NCI-H128 (cell line): ENCODE measurements at regions not wholly inside any gene's neighbourhood (a gene's known extent, or its start where the extent isn't known, plus 50 kb on each side); places are given as distances from the start of the nearest gene placed in this dataset.
"Not testable (repeated sequence)": the region's sequence is repeated elsewhere in the genome, so short reads cannot be mapped to it uniquely, and the experiment has no call there.

Experiments used
- DNase-seq: peaks from one replicate; lab custom pipeline; 2025; ENCODE audit not compliant: unreplicated experiment; lab: John Stamatoyannopoulos, UW

DNA sequence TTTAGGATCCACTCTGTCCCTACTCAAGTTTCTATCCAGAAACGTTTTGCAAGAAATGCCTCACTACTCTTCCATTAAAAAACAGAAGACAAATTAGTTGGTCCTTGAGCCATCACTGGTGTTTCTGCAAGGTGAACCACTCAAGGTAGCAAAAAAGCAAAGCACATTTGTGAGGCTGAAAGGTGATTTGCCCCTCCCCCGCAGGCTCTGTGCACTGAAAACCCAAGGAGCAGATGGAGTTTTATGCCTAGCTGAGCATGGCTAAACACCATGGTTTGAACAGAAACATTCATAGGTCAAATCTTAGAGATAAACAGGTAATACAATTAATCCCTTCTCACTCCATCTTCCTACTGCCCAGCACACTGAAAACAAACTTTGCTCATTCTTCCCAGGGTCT, 538.2 kb upstream of the CDH5 start:
- no peak for DNase-seq

- DNase-seq: no peak
Observed at GRCh38 chr16:65827231-65827630, 539.3 kb upstream of the CDH5 start.

DNA sequence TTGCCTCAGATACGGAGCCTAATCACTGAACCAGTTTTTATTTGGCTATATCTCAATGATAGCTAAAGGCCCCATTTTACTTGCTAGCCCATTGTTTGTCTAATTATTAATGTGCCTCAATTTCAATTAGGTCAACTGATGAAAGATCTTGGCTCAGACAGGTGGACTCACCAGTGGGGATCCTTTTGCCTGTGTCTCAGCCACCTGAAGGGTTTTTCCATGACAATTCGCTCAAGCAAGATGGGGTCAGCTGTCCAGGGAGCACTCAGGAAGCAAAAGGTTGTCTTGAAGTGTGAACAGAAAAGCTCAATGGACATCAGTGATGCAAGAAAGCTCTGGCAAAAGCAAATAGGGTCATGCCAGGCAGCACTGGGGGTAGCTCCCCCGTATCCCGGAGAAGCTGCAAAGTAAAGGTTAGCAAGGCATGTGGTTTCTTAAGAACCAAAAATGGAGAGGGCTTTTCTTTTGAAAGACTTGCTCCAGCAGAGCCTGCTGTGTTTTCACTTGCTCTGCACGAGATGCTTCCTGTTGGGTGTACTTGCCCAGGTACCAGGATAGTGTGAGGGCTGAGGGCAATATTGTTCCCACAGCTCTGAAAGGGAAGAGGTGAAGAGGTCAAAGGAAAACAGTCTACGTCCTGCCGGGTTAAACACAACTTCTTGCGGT, 541.2 kb upstream of the CDH5 start:
- no peak for DNase-seq

- no peak for DNase-seq
Observed at GRCh38 chr16:65822148-65822547, 544.3 kb upstream of the CDH5 start.

DNA sequence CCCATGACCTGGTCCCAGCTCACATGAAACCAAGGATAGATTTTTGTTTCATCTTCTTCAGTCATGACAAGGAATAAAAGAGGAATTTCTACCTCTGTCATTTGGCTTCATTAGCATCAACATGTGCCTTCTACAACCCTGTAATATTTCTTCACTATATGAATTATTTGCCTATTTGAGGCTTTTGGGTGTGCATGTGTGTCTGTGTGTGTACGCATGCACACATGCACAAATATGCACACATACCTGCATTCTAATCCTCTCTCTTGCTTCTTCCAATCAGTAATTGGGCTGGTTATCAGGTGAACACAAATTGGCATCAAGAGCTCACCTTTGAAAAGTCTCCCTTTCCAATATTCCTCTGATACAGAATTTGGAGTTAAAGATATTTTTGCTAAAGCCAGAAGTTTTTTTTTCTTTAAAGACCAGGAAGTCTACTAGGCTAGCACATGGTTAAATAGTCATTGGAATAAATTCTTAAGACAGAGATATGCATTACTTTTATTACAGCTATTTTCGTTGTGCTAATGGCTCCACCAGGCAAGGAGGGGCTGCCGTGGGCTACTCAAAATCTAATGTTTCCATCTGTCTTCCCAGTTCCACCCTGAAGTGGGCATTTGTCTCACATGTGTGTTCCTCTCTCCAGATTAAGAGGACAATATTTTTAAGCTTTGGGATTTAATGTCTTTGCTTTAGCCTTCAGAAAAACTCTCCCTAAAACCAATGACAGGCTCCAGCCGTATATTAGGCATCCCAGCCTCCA, 547.2 kb upstream of the CDH5 start:
- DNase-seq: no peak

DNA sequence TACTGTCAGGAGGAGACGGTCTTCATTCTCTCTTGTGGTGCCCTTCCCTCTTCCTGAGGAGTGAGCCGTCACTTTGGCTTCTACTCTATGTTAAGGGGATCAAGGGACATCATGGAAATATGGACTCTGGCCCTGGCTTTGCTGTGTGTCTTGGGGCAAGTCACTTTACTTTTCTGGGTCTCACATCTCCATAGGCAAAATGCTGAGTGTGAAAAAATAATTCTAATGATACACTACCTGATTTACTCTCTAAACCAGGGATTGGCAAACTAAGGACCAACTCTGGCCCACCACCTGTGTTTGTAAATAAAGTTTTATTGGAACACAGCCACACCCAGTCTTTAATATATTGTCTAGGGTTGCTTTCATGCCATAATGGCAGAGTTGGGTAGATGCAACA, 548.7 kb upstream of the CDH5 start:
- DNase-seq: no peak

GRCh38 chr16:65817066-65817465, 549.4 kb upstream of the CDH5 start:
- no peak for DNase-seq

GRCh38 chr16:65816556-65816955, 549.9 kb upstream of the CDH5 start:
- DNase-seq: no peak

DNA sequence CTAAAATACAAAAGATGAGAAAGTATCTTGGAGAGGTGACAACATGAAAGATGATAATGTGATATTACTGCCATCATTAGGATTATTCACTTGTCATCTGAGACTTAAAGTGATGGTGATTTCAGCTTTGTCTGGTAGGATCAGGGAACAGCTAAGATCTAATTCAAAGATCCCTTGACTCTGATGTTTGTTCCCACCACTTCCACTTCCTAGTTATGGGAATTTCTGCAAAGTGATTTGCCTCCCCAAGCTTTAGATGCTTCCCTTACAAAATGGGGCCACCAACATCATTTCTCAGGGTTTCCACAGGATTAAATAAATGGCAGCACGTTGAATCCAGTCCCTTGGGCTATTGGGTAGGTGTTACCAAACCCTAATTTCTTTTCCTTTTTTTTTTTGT, 550.8 kb upstream of the CDH5 start:
- DNase-seq: no peak

GRCh38 chr16:65813879-65814278, 552.6 kb upstream of the CDH5 start:
- not testable (repeated sequence) for DNase-seq

DNA sequence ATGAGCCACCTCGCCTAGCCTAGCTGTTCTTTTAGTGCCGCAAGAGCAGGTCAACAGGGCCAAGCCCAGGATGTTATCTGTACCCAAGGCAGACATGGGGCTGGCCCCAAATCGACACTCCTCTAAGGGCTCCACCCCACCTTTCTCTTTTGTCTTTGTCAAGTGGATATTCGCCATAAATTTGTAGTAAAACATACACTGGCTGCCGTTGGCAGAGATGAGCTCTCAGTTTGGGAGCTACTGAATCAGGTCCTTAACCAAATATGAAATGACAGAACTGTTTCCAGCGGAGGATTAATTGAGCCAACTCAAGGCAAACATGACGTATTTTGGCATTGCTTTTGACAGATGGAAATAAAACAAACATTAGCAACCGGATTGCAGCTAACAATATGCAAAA, 556.9 kb upstream of the CDH5 start:
- no peak for DNase-seq

- no peak for DNase-seq
Observed at GRCh38 chr16:65808790-65809189, 557.7 kb upstream of the CDH5 start.

- DNase-seq: no peak
Observed at GRCh38 chr16:65807858-65808257, 558.6 kb upstream of the CDH5 start.

GRCh38 chr16:65805704-65806103, 560.8 kb upstream of the CDH5 start:
- not testable (repeated sequence) for DNase-seq

GRCh38 chr16:65796481-65796880, 570.0 kb upstream of the CDH5 start:
- no peak for DNase-seq

DNA sequence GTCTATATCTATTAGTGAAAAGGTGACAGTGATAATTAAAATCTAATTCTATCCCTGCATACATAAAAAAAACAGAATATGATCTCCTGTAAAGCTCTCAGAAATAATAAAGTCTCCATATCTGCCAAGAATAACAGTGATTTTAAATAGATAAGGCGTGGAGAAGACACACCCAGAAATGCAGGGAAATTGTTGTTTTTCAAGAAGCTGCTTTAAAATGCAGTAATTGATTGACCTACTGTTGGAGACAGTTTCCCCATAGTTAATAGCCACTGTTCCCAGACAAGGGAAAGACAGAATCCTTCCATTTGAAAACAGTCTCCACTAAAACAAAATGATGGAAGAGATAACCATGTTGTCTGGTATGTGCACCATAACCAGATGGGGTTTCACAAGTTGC, 571.5 kb upstream of the CDH5 start:
- no peak for DNase-seq

DNA sequence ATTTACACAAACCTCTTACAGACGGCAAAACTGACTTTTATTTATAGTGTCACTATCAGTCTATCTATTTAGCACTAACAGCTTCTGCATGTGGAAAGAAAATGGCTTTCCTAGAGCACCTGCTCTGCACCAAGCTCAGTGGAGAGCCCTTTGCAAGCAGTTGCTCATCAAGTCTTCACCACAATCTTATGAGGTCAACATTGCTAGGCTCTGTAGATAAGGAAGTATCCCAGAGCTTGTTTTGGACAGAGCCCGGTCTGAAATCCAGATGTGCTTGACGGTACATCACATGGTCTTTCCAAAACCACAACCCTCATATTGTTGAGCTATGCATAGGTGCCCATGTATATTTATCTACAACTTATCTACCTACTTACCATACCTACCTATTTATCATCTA, 572.7 kb upstream of the CDH5 start:
- no peak for DNase-seq

- DNase-seq: no peak
Observed at GRCh38 chr16:65790768-65791167, 575.7 kb upstream of the CDH5 start.

GRCh38 chr16:65789161-65789945, 577.1 kb upstream of the CDH5 start:
- no peak for DNase-seq

- DNase-seq: no peak
Observed at GRCh38 chr16:65788434-65789140, 577.9 kb upstream of the CDH5 start.

GRCh38 chr16:65787921-65788320, 578.6 kb upstream of the CDH5 start:
- DNase-seq: no peak
